Neural progenitor cell (in vitro differentiated cells): ENCODE measurements at regions not wholly inside any gene's neighbourhood (a gene's known extent, or its start where the extent isn't known, plus 50 kb on each side); places are given as distances from the start of the nearest gene placed in this dataset.

Experiments used
- DNase-seq: peaks from one replicate; pipeline ENCODE4 v3.0.0-alpha.2; 2016; ENCODE audit warnings: low spot score
- H2AFZ ChIP-seq: fragments of 200-600 bp; sonication (generic); replicated peaks from 2 replicates; pipeline ENCODE4 v1.6.1; 2016; ENCODE audit warnings: antibody characterized with exemption
- H3F3A ChIP-seq: fragments of 200-600 bp; sonication (generic); 2 replicates; pipeline ENCODE4 v1.6.1; 2016; ENCODE audit warnings: antibody characterized with exemption, low read depth
- H3K27ac ChIP-seq: fragments of 200-600 bp; sonication (generic); 2 replicates; pipeline ENCODE4 v1.5.1; 2016; ENCODE audit warnings: mild to moderate bottlenecking
- H3K27me3 ChIP-seq: fragments of 200-600 bp; sonication (generic); 2 replicates; pipeline ENCODE4 v1.6.1; 2016; ENCODE audit warnings: mild to moderate bottlenecking, moderate library complexity
- H3K36me3 ChIP-seq: fragments of 200-600 bp; sonication (generic); 2 replicates; pipeline ENCODE4 v1.5.1; 2016
- H3K4me1 ChIP-seq: fragments of 200-600 bp; sonication (generic); 2 replicates; pipeline ENCODE4 v1.6.1; 2016; ENCODE audit warnings: mixed run types
- H3K4me2 ChIP-seq: fragments of 200-600 bp; sonication (generic); 2 replicates; pipeline ENCODE4 v1.6.1; 2016
- H3K4me3 ChIP-seq: fragments of 200-600 bp; sonication (generic); 2 replicates; pipeline ENCODE4 v1.5.1; 2016
- H3K79me2 ChIP-seq: fragments of 200-600 bp; sonication (generic); 2 replicates; pipeline ENCODE4 v1.6.1; 2016; ENCODE audit warnings: low read depth
- H3K9ac ChIP-seq: fragments of 200-600 bp; sonication (generic); 2 replicates; pipeline ENCODE4 v1.6.1; 2016
- H3K9me3 ChIP-seq: fragments of 200-600 bp; sonication (generic); 2 replicates; pipeline ENCODE4 v1.5.1; 2016; ENCODE audit warnings: low read depth
- H4K20me1 ChIP-seq: fragments of 200-600 bp; sonication (generic); 2 replicates; pipeline ENCODE4 v1.6.1; 2016; ENCODE audit warnings: low read depth
- H3K27ac Mint-ChIP-seq: 3 replicates; pipeline ENCODE4 v1.8.0; 2021; ENCODE audit warnings: mixed read lengths
- H3K27me3 Mint-ChIP-seq: 2 replicates; pipeline ENCODE4 v1.8.0; 2022; ENCODE audit warnings: low read depth, mild to moderate bottlenecking, inconsistent platforms, moderate library complexity, mixed read lengths; ENCODE audit not compliant: insufficient read depth
- H3K36me3 Mint-ChIP-seq: 3 replicates; pipeline ENCODE4 v1.8.0; 2021; ENCODE audit warnings: mixed read lengths
- H3K4me1 Mint-ChIP-seq: 3 replicates; pipeline ENCODE4 v1.8.0; 2021; ENCODE audit warnings: mixed read lengths
- H3K4me3 Mint-ChIP-seq: 3 replicates; pipeline ENCODE4 v1.8.0; 2021; ENCODE audit warnings: mild to moderate bottlenecking, moderate library complexity, mixed read lengths
- H3K9me3 Mint-ChIP-seq: 3 replicates; pipeline ENCODE4 v1.8.0; 2020; ENCODE audit warnings: mixed read lengths
- EZH2 ChIP-seq: fragments of 200-600 bp; sonication (generic); IDR thresholded peaks from 2 replicates; pipeline ENCODE4 v1.6.1; 2017; ENCODE audit warnings: antibody characterized with exemption, mild to moderate bottlenecking, moderate library complexity
- EZH2phosphoT487 ChIP-seq: fragments of 200-600 bp; sonication (generic); IDR thresholded peaks from 2 replicates; pipeline ENCODE4 v1.6.1; 2017; ENCODE audit warnings: antibody characterized with exemption
- TF ChIP-seq, protein P1 (sequence below): fragments of 200-600 bp; sonication (generic); IDR thresholded peaks from 2 replicates; pipeline ENCODE4 v1.5.1; 2017; ENCODE audit warnings: antibody characterized with exemption, mild to moderate bottlenecking

DNA sequence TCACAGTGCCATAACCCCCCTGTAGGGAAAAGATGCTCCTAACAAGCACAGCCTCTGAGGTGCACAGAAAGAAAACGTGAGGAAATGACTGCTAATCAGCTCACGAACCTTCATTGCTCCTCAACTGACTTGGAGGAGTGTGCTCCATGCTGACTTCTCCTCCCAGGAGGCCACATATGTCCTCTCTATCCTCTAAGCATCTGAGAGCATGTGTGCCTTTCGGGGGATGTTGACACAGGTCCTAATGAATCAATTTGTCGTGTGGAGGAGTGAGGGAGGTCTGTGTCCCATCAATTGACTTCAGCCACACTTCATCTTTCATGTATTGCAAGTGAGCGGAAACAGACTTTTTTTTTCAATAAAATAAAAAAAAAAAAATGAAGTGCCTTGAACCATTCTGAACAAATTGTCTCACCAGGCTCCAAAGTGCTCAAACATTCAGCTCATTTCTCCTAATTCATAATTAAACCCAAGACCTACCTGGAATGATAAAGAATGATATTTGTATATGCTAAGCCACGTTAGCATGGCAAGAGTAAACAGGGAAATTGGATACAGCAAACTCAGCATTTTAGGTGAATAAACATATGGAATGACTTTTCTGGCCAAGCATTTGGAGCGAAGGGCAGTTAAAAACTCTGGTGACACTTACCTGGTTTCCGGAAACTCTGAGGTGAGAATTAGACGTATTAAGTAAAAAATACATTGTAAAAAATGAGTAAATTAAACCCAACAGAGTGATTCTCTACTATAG is 317.6 kb upstream of the FAT3 start:
- Mint-ChIP-seq H3K27me3 (no peaks in the 10 kb centered on the region), H3K27ac (no peak overlapping the region), H3K9me3 (no peaks in the 10 kb centered on the region), H3K4me3 (no peak overlapping the region), H3K4me1 (no peaks in the 10 kb centered on the region), H3K36me3 (no peaks in the 10 kb centered on the region)
- TF ChIP-seq EZH2phosphoT487 = no peak
- no peak for TF ChIP-seq EZH2
- no peaks in the 10 kb centered on the region for H3K9me3 ChIP-seq
- H4K20me1 ChIP-seq = no peaks in the 10 kb centered on the region
- H3K4me1 ChIP-seq = peaks cover 5% of the 10 kb centered on the region
- H3K27me3 ChIP-seq = no peaks in the 10 kb centered on the region
- no peaks in the 10 kb centered on the region for H3F3A ChIP-seq
- H3K4me2 ChIP-seq = no peak overlapping the region
- no peak overlapping the region for H3K27ac ChIP-seq
- H3K9ac ChIP-seq = no peak overlapping the region
- H3K36me3 ChIP-seq = no peaks in the 10 kb centered on the region
- DNase-seq = no peak
- no peak overlapping the region for H3K4me3 ChIP-seq
- H3K79me2 ChIP-seq = no peaks in the 10 kb centered on the region
- H2AFZ ChIP-seq = no peak overlapping the region

DNA sequence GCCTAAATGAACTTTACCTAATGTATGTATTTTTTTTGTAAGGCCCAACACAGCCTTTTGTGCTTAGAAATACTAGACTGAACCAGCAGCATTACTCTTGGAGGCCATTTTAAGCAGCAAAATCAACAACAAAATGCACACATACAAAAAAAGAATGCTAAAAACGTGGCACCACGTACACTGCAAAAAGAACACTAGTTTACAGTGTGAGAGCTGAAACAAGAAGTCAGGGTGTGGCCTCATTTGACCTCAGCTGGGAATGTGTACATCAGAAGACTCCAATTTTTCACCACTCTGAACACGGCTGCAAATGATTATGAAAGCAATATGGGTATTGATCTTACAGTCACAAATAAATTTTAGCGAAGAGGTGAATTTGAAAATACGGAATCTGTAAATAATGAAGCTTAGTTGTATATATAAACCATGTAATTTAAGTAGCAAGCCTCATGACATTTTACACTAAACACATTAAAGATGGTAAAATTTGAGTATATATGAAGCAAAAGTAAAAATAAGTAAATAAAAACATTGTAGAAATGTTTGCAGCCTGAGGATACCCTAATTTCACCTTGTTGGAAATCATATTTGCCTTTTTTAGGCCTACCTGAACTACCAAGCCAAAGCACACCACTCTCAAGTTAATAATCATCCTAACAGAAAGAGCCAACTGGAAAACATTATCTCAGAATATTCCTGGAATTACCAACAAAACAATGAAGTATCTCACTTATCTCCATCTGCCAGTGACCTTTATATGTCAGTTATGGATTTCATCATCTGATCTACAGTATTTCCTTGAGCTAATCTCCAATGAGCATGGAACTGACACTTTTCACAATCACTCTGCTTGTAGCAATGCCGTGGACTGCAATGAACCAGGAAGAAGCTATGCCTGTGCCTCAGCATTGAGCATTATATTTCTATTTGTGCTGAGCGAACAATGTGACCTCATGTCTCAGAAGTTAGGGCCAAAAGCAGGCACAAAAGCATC is 319.5 kb upstream of the FAT3 start:
- Histone ChIP-seq H2AFZ (no peak overlapping the region), H3K36me3 (no peaks in the 10 kb centered on the region), H3K27ac (no peak overlapping the region), H3K79me2 (no peaks in the 10 kb centered on the region), H3K9me3 (no peaks in the 10 kb centered on the region), H3K4me3 (no peak overlapping the region), H3K27me3 (no peaks in the 10 kb centered on the region), H3K4me2 (no peak overlapping the region), H3F3A (no peaks in the 10 kb centered on the region), H3K9ac (no peak overlapping the region), H4K20me1 (no peaks in the 10 kb centered on the region), H3K4me1 (no peaks in the 10 kb centered on the region)
- TF ChIP-seq, protein P1, sequence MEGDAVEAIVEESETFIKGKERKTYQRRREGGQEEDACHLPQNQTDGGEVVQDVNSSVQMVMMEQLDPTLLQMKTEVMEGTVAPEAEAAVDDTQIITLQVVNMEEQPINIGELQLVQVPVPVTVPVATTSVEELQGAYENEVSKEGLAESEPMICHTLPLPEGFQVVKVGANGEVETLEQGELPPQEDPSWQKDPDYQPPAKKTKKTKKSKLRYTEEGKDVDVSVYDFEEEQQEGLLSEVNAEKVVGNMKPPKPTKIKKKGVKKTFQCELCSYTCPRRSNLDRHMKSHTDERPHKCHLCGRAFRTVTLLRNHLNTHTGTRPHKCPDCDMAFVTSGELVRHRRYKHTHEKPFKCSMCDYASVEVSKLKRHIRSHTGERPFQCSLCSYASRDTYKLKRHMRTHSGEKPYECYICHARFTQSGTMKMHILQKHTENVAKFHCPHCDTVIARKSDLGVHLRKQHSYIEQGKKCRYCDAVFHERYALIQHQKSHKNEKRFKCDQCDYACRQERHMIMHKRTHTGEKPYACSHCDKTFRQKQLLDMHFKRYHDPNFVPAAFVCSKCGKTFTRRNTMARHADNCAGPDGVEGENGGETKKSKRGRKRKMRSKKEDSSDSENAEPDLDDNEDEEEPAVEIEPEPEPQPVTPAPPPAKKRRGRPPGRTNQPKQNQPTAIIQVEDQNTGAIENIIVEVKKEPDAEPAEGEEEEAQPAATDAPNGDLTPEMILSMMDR = no peak
- TF ChIP-seq EZH2 (no peak), EZH2phosphoT487 (no peak)
- Mint-ChIP-seq H3K27me3 (no peaks in the 10 kb centered on the region), H3K4me1 (no peaks in the 10 kb centered on the region), H3K4me3 (no peak overlapping the region), H3K27ac (no peak overlapping the region), H3K36me3 (no peaks in the 10 kb centered on the region), H3K9me3 (no peaks in the 10 kb centered on the region)
- no peak for DNase-seq

DNA sequence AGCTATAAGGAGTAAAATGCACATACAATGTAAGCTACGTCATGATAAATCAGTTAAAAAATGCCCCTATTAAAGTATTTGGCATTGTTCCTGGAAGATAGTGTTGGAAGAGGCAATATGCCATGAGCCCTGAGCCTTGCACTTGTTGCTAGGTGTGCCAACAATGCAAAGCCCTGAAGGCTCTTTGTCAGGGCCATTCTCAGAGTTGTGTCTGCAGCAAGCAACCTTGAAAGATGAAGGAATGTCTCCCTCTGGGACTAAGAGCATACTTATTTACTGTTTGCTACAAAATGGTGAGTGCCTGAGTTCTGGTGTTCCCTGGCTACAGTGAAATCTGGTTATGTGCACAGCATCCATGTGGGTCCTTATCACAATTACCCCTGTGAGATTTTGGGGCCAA is 322.3 kb upstream of the FAT3 start:
- Histone ChIP-seq H3K79me2 (no peaks in the 10 kb centered on the region), H3K4me2 (no peak overlapping the region), H3K9ac (no peak overlapping the region), H3K4me1 (no peaks in the 10 kb centered on the region), H3K9me3 (no peaks in the 10 kb centered on the region), H3K27ac (no peak overlapping the region), H3K27me3 (no peaks in the 10 kb centered on the region), H3F3A (no peaks in the 10 kb centered on the region), H3K36me3 (no peaks in the 10 kb centered on the region), H3K4me3 (no peak overlapping the region), H4K20me1 (no peaks in the 10 kb centered on the region), H2AFZ (no peak overlapping the region)
- Mint-ChIP-seq H3K27me3 (no peaks in the 10 kb centered on the region), H3K4me3 (no peak overlapping the region), H3K27ac (no peak overlapping the region), H3K36me3 (no peaks in the 10 kb centered on the region), H3K4me1 (no peaks in the 10 kb centered on the region), H3K9me3 (no peaks in the 10 kb centered on the region)
- DNase-seq = no peak
- TF ChIP-seq, protein P1 = no peak
